ENCODE measurements at regions not wholly inside any gene's neighbourhood (a gene's known extent, or its start where the extent isn't known, plus 50 kb on each side); places are given as distances from the start of the nearest gene placed in this dataset.

DNA sequence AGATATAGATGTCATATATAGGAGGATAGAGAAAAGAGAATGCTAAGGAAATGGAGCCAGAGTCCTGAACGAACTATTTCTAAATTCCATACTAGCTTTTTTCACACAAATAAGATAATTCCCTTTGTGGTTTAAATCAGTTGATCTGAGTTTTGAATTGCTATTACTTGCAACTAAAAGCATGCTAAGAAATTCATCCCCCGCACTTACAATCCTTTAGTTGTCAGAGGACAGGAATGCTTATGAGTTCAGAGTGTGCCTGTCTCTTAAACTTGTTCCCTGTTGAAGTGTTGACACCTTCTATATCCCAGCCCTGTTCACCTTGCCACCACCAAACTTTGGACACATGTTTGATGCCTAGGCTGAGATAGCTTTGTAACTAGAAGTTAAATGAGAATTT, 406.2 kb downstream of the METTL15 start:
- no peak overlapping the region for H3K4me3 Mint-ChIP-seq
- no peak overlapping the region for H3K27ac Mint-ChIP-seq
- H3K36me3 ChIP-seq (ENCODE audit: control insufficient read depth, insufficient read depth, low read length): no peaks in the 10 kb centered on the region
- H3K9me3 Mint-ChIP-seq: peaks cover 0 to 9% (median 5%) of the 10 kb centered on the region in 7 donors
- no peaks in the 10 kb centered on the region for H3K27me3 ChIP-seq (ENCODE audit: control insufficient read depth, insufficient read depth, low read length)
- H3K4me3 ChIP-seq (ENCODE audit: low read depth, low read length): no peak overlapping the region
- ATAC-seq (ENCODE audit: low read depth in 2 of 2) (no peak), DNase-seq (no peak)
- no peaks in the 10 kb centered on the region for H3K4me1 ChIP-seq (ENCODE audit: control insufficient read depth, insufficient read depth, low read length, poor library complexity, severe bottlenecking)
- H3K4me1 Mint-ChIP-seq: no peaks in the 10 kb centered on the region
- no peaks in the 10 kb centered on the region for H3K9me3 ChIP-seq (ENCODE audit: control insufficient read depth in 2 of 2, low read length in 2 of 2)
- no peak overlapping the region for H3K27ac ChIP-seq (ENCODE audit: insufficient read depth, low read length, poor library complexity, severe bottlenecking)
- H3K36me3 Mint-ChIP-seq: no peaks in the 10 kb centered on the region
- H3K27me3 Mint-ChIP-seq: no peaks in the 10 kb centered on the region

DNA sequence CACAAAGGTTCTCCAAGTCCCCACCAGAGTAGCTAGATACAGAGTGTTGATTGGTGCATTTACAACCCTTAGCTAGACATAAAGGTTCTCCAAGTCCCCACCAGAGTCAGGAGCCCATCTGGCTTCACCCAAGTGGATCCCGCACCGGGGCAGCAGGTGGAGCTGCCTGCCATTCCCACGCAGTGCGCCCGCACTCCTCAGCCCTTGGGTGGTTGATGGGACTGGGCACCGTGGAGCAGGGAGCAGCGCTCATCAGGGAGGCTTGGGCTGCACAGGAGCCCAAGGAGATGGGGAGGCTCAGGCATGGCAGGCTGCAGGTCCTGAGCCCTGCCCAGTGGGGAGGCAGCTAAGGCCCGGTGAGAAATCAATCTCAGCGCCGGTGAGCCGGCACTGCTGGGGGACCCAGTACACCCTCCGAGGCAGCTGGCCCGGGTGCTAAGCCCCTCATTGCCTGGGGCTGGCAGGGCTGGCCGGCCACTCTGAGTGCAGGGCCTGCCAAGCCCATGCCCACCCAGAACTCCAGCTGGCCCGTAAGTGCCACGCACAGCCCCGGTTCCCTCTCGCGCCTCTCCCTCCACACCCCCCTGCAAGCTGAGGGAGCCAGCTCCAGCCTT, 404.1 kb downstream of the METTL15 start:
- no peaks in the 10 kb centered on the region for H3K36me3 ChIP-seq (ENCODE audit: control insufficient read depth, insufficient read depth, low read length)
- Mint-ChIP-seq H3K27ac (no peak overlapping the region), H3K4me1 (no peaks in the 10 kb centered on the region), H3K27me3 (no peaks in the 10 kb centered on the region), H3K4me3 (no peak overlapping the region), H3K36me3 (no peaks in the 10 kb centered on the region), H3K9me3 (peaks cover 0 to 9% (median 7%) of the 10 kb centered on the region in 7 donors)
- ATAC-seq (ENCODE audit: low read depth in 2 of 2) (no peak), DNase-seq (no peak)
- H3K9me3 ChIP-seq (ENCODE audit: control insufficient read depth in 2 of 2, low read length in 2 of 2): no peaks in the 10 kb centered on the region
- H3K4me1 ChIP-seq (ENCODE audit: control insufficient read depth, insufficient read depth, low read length, poor library complexity, severe bottlenecking): no peaks in the 10 kb centered on the region
- no peak overlapping the region for H3K27ac ChIP-seq (ENCODE audit: insufficient read depth, low read length, poor library complexity, severe bottlenecking)
- H3K27me3 ChIP-seq (ENCODE audit: control insufficient read depth, insufficient read depth, low read length): no peaks in the 10 kb centered on the region
- no peak overlapping the region for H3K4me3 ChIP-seq (ENCODE audit: low read depth, low read length)

DNA sequence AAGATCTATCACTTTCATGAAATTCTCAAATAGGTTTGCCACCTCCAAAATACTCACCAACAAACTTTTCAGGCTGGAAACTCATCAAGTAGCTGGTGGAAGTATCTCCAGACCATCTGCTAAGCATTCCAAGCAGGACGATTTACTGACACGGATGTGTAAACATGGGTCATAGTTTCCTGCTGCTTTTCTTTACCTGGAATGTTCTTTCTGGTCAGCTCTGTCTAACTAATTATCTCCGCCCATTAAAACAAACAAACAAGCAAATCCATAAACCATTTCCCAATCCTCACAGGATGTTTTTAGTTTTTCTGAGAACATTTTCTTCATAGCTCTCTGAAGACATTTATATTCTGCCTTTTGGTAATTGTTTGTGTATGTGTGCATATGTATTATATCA, 397.0 kb downstream of the METTL15 start:
- no peak for DNase-seq
- Mint-ChIP-seq H3K4me1 (no peaks in the 10 kb centered on the region), H3K9me3 (peaks cover 0 to 7% (median 2%) of the 10 kb centered on the region in 7 donors), H3K27ac (no peak overlapping the region), H3K27me3 (no peaks in the 10 kb centered on the region), H3K4me3 (no peak overlapping the region), H3K36me3 (no peaks in the 10 kb centered on the region)
- H3K9me3 ChIP-seq (ENCODE audit: control insufficient read depth in 2 of 2, low read length in 2 of 2): no peaks in the 10 kb centered on the region
- no peaks in the 10 kb centered on the region for H3K4me1 ChIP-seq (ENCODE audit: control insufficient read depth, insufficient read depth, low read length, poor library complexity, severe bottlenecking)
- H3K27ac ChIP-seq (ENCODE audit: insufficient read depth, low read length, poor library complexity, severe bottlenecking): no peak overlapping the region
- H3K4me3 ChIP-seq (ENCODE audit: low read depth, low read length): no peak overlapping the region
- no peak for ATAC-seq (ENCODE audit: low read depth in 2 of 2)
- H3K36me3 ChIP-seq (ENCODE audit: control insufficient read depth, insufficient read depth, low read length): no peaks in the 10 kb centered on the region
- H3K27me3 ChIP-seq (ENCODE audit: control insufficient read depth, insufficient read depth, low read length): no peaks in the 10 kb centered on the region

DNA sequence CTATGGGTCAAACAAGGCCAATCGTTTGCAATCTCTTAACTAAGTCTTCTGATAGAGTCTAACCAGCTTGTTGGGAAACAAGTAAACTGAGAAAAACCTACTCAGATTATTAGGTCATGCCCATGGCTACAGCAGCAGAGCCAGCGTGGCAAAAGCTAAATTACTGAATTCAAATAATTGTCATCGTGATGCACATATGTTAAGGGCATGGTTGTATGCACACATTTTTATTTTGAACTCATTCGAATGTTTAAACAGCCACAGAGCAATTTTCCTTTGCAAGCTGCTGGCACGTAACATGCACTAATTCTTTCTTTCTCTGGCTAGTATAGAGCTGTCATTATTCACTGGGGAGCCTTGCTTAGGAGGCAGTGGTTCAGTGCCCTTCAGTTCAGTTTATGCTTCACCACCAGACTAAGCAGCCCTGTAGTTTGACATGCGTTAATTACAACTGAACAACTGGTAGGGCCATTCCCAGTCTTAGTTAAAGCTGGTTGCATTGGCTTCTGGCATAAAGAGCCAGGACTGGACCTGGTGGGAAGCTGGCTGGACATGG, 396.4 kb downstream of the METTL15 start:
- DNase-seq: no peak
- no peaks in the 10 kb centered on the region for H3K36me3 Mint-ChIP-seq
- Histone ChIP-seq H3K4me1 (ENCODE audit: control insufficient read depth, insufficient read depth, low read length, poor library complexity, severe bottlenecking) (no peaks in the 10 kb centered on the region), H3K9me3 (ENCODE audit: control insufficient read depth in 2 of 2, low read length in 2 of 2) (no peaks in the 10 kb centered on the region), H3K27me3 (ENCODE audit: control insufficient read depth, insufficient read depth, low read length) (no peaks in the 10 kb centered on the region), H3K36me3 (ENCODE audit: control insufficient read depth, insufficient read depth, low read length) (no peaks in the 10 kb centered on the region), H3K27ac (ENCODE audit: insufficient read depth, low read length, poor library complexity, severe bottlenecking) (no peak overlapping the region), H3K4me3 (ENCODE audit: low read depth, low read length) (no peak overlapping the region)
- no peaks in the 10 kb centered on the region for H3K4me1 Mint-ChIP-seq
- no peak for ATAC-seq (ENCODE audit: low read depth in 2 of 2)
- peaks cover 0 to 7% (median 2%) of the 10 kb centered on the region in 7 donors for H3K9me3 Mint-ChIP-seq
- no peak overlapping the region for H3K27ac Mint-ChIP-seq
- H3K4me3 Mint-ChIP-seq: no peak overlapping the region
- no peaks in the 10 kb centered on the region for H3K27me3 Mint-ChIP-seq

DNA sequence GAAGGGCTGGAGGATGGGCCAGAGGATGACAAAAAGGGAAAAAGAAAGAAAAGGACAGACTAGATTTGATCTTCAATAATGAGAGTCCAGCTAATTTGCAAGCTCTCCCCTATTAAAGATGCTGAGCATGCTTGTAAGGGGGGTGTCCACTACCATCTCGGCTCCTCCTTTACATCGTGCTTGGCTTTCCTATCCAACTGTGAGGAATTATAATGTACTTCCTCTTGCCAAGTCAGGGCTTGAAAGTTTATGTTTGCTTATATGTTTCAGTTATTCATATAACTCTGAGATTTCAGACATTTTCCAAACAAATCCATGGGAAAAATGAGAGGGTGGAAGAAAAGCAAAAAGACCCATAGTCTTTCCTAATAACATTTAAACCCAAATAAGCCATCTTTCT, 387.1 kb downstream of the METTL15 start:
- H3K4me3 ChIP-seq (ENCODE audit: low read depth, low read length): no peak overlapping the region

DNA sequence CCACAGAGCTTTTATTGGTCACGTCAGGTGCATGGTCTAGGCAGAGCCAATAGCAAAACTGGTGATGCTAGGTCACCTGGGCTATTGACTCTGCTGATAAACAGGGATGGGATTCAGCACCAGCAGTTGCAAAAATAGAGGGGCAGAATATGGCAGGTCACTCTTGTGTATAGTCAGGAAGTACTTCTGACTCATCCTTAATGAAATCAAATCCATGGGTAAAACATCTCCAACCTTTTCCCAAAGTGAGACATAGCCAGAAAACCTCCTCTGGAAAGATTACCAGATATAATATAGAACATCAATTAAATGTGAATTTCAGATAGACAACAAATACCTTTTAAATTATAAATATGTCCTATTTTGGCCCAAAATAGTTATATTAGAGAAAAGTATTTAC, 383.2 kb downstream of the METTL15 start:
- Mint-ChIP-seq H3K36me3 (no peaks in the 10 kb centered on the region), H3K4me3 (no peak overlapping the region), H3K4me1 (no peaks in the 10 kb centered on the region), H3K27me3 (no peaks in the 10 kb centered on the region), H3K9me3 (peaks cover 0 to 4% (median 0%) of the 10 kb centered on the region in 7 donors), H3K27ac (no peak overlapping the region)
- Histone ChIP-seq H3K9me3 (ENCODE audit: control insufficient read depth in 2 of 2, low read length in 2 of 2) (no peaks in the 10 kb centered on the region), H3K27me3 (ENCODE audit: control insufficient read depth, insufficient read depth, low read length) (no peaks in the 10 kb centered on the region), H3K4me1 (ENCODE audit: control insufficient read depth, insufficient read depth, low read length, poor library complexity, severe bottlenecking) (no peaks in the 10 kb centered on the region), H3K27ac (ENCODE audit: insufficient read depth, low read length, poor library complexity, severe bottlenecking) (no peak overlapping the region), H3K4me3 (ENCODE audit: low read depth, low read length) (no peak overlapping the region), H3K36me3 (ENCODE audit: control insufficient read depth, insufficient read depth, low read length) (no peaks in the 10 kb centered on the region)
- no peak for ATAC-seq (ENCODE audit: low read depth in 2 of 2)
- DNase-seq: no peak

More for the DNA sequence above, 387.1 kb downstream of the METTL15 start:
- H3K27ac Mint-ChIP-seq: no peak overlapping the region
- ATAC-seq (ENCODE audit: low read depth in 2 of 2) (no peak), DNase-seq (no peak)
- H3K4me1 ChIP-seq (ENCODE audit: control insufficient read depth, insufficient read depth, low read length, poor library complexity, severe bottlenecking): no peaks in the 10 kb centered on the region
- peaks cover 0 to 10% (median 0%) of the 10 kb centered on the region in 7 donors for H3K9me3 Mint-ChIP-seq
- no peaks in the 10 kb centered on the region for H3K4me1 Mint-ChIP-seq
- H3K27me3 ChIP-seq (ENCODE audit: control insufficient read depth, insufficient read depth, low read length): no peaks in the 10 kb centered on the region
- H3K36me3 Mint-ChIP-seq: no peaks in the 10 kb centered on the region
- no peaks in the 10 kb centered on the region for H3K36me3 ChIP-seq (ENCODE audit: control insufficient read depth, insufficient read depth, low read length)
- no peaks in the 10 kb centered on the region for H3K9me3 ChIP-seq (ENCODE audit: control insufficient read depth in 2 of 2, low read length in 2 of 2)
- H3K27me3 Mint-ChIP-seq: no peaks in the 10 kb centered on the region
- H3K4me3 Mint-ChIP-seq: no peak overlapping the region
- H3K27ac ChIP-seq (ENCODE audit: insufficient read depth, low read length, poor library complexity, severe bottlenecking): no peak overlapping the region

DNA sequence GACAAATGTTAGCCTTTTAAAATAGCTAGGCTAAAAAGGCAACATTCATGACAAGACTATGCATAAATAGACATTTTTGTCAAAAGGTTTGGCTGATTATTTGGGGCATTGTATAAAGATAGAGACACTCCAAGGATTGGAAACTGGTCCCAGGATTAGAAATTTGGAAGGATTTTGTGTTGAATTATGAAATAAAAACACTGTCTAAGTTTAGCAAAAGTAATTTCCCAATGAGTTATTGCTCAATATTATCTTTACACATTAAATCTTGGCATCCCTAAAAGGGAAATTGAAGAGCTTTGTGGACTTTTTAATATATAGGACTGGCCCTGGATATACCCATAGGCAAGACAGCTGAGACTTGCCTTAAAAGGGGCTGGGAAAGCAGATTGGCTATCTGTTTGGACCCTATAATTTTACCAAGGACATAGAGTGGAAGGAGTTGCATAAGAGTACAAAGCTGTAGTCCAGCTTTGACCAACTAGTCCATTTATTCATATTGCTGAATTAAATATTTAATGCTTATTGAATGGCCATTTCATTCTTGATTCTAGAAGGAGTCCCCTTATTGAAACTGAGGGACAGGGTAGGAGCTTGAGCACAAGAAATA, 382.7 kb downstream of the METTL15 start:
- no peaks in the 10 kb centered on the region for H3K9me3 ChIP-seq (ENCODE audit: control insufficient read depth in 2 of 2, low read length in 2 of 2)
- ATAC-seq (ENCODE audit: low read depth in 2 of 2): no peak
- no peaks in the 10 kb centered on the region for H3K36me3 ChIP-seq (ENCODE audit: control insufficient read depth, insufficient read depth, low read length)
- no peaks in the 10 kb centered on the region for H3K27me3 Mint-ChIP-seq
- no peaks in the 10 kb centered on the region for H3K36me3 Mint-ChIP-seq
- no peak overlapping the region for H3K27ac Mint-ChIP-seq
- H3K4me1 Mint-ChIP-seq: no peaks in the 10 kb centered on the region
- H3K9me3 Mint-ChIP-seq: peaks cover 0 to 4% (median 0%) of the 10 kb centered on the region in 7 donors
- no peak overlapping the region for H3K4me3 ChIP-seq (ENCODE audit: low read depth, low read length)
- H3K27me3 ChIP-seq (ENCODE audit: control insufficient read depth, insufficient read depth, low read length): no peaks in the 10 kb centered on the region
- H3K4me1 ChIP-seq (ENCODE audit: control insufficient read depth, insufficient read depth, low read length, poor library complexity, severe bottlenecking): no peaks in the 10 kb centered on the region
- DNase-seq: no peak
- H3K27ac ChIP-seq (ENCODE audit: insufficient read depth, low read length, poor library complexity, severe bottlenecking): no peak overlapping the region
- no peak overlapping the region for H3K4me3 Mint-ChIP-seq

DNA sequence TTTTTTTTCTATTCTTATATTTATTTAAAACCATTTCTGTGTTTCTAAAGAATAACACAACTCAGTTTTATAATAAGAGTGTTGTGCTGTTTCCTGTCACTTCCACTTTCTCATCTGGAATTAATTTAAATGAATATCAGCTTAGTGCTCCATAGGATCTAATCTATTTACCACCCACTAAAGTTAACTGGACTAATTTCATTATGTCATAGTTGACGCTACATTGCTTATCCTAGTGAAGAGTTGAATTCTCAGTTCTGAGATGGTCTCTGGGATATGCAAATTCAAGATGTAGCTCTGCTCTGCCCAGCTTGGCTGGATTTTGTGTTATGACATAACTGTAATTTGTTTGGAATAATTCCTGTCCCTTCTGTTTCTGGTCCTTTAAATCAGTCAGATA, 380.1 kb downstream of the METTL15 start:
- H3K27ac ChIP-seq (ENCODE audit: insufficient read depth, low read length, poor library complexity, severe bottlenecking): no peak overlapping the region
- Mint-ChIP-seq H3K36me3 (no peaks in the 10 kb centered on the region), H3K4me3 (no peak overlapping the region), H3K4me1 (no peaks in the 10 kb centered on the region), H3K27ac (no peak overlapping the region), H3K9me3 (peaks cover 0 to 2% (median 0%) of the 10 kb centered on the region in 7 donors), H3K27me3 (no peaks in the 10 kb centered on the region)
- H3K4me1 ChIP-seq (ENCODE audit: control insufficient read depth, insufficient read depth, low read length, poor library complexity, severe bottlenecking): no peaks in the 10 kb centered on the region
- H3K9me3 ChIP-seq (ENCODE audit: control insufficient read depth in 2 of 2, low read length in 2 of 2): no peaks in the 10 kb centered on the region
- ATAC-seq (ENCODE audit: low read depth in 2 of 2) (no peak), DNase-seq (no peak)
- no peaks in the 10 kb centered on the region for H3K27me3 ChIP-seq (ENCODE audit: control insufficient read depth, insufficient read depth, low read length)
- no peaks in the 10 kb centered on the region for H3K36me3 ChIP-seq (ENCODE audit: control insufficient read depth, insufficient read depth, low read length)
- no peak overlapping the region for H3K4me3 ChIP-seq (ENCODE audit: low read depth, low read length)
